ENCODE measurements at regions not wholly inside any gene's neighbourhood (a gene's known extent, or its start where the extent isn't known, plus 50 kb on each side); places are given as distances from the start of the nearest gene placed in this dataset.

GRCh38 chr5:39794513-39795210 is 369.9 kb upstream of the DAB2 start:
- POLR2A ChIA-PET (ENCODE audit: low non-redundant PET) = no interaction called here
- DNase-seq (ENCODE audit: low spot score) = no peak
- no peak overlapping the region for H3K27ac ChIP-seq
- TF ChIP-seq, protein P1, sequence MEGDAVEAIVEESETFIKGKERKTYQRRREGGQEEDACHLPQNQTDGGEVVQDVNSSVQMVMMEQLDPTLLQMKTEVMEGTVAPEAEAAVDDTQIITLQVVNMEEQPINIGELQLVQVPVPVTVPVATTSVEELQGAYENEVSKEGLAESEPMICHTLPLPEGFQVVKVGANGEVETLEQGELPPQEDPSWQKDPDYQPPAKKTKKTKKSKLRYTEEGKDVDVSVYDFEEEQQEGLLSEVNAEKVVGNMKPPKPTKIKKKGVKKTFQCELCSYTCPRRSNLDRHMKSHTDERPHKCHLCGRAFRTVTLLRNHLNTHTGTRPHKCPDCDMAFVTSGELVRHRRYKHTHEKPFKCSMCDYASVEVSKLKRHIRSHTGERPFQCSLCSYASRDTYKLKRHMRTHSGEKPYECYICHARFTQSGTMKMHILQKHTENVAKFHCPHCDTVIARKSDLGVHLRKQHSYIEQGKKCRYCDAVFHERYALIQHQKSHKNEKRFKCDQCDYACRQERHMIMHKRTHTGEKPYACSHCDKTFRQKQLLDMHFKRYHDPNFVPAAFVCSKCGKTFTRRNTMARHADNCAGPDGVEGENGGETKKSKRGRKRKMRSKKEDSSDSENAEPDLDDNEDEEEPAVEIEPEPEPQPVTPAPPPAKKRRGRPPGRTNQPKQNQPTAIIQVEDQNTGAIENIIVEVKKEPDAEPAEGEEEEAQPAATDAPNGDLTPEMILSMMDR (conservative IDR thresholded peaks at IDR 0.05; ENCODE audit: low read depth) = no peak
- CTCF ChIA-PET = no interaction called here

DNA sequence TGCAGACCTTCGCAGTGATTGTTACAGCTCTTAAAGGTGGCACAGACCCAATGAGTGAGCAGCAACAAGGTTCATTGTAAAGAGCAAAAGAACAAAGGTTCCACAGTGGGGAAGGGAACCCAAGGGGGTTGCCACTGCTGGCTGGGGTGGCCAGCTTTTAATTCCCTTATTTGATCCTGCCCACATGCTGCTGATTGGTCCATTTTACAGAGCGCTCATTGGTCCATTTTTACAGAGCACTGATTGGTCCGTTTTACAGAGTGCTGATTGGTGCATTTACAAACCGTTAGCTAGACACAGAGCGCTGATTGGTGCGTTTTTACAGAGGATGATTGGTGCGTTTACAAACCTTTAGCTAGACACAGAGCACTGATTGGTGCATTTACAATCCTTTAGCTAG is 360.6 kb upstream of the DAB2 start:
- CTCF ChIA-PET = no interaction called here
- no peak overlapping the region for H3K27ac ChIP-seq
- TF ChIP-seq, protein P1 (conservative IDR thresholded peaks at IDR 0.05; ENCODE audit: low read depth) = no peak
- no peak for DNase-seq (ENCODE audit: low spot score)
- POLR2A ChIA-PET (ENCODE audit: low non-redundant PET) = no interaction called here

DNA sequence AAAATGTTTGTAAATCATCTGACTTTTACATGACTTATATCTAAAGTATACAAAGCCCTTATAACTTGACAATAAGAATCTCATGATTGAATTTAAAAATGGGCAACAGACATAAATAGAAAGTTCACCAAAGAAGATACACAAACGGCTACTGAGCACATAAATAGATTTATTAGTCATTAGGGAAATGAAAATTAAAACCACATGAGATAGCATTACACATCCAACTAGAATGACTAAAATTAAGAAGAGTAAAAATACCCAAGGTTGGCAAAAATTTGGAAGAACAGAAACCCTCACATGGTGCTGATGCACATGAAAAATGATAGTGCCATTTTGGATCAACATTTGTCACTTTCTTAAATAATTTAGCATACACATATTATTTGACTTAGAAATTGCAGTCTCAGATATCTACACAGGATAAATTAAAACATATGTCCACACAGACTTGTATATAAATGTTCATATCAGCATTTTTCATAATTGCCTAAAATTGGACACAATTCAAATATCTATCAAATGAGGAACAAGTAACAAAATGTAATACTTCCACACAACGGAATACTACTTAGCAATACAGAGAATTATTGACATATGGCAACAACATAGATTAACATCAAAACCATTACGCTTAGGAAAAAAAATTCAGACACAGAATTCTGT is 359.1 kb upstream of the DAB2 start:
- no peak for DNase-seq (ENCODE audit: low spot score)
- CTCF ChIA-PET = no interaction called here
- H3K27ac ChIP-seq = no peak overlapping the region
- TF ChIP-seq, protein P1 (conservative IDR thresholded peaks at IDR 0.05; ENCODE audit: low read depth) = no peak
- POLR2A ChIA-PET (ENCODE audit: low non-redundant PET) = no interaction called here

GRCh38 chr5:39780347-39780746 is 355.6 kb upstream of the DAB2 start:
- POLR2A ChIA-PET (ENCODE audit: low non-redundant PET) = no interaction called here
- no peak for DNase-seq (ENCODE audit: low spot score)
- TF ChIP-seq, protein P1 (conservative IDR thresholded peaks at IDR 0.05; ENCODE audit: low read depth) = no peak
- CTCF ChIA-PET = no interaction called here
- H3K27ac ChIP-seq = no peak overlapping the region

DNA sequence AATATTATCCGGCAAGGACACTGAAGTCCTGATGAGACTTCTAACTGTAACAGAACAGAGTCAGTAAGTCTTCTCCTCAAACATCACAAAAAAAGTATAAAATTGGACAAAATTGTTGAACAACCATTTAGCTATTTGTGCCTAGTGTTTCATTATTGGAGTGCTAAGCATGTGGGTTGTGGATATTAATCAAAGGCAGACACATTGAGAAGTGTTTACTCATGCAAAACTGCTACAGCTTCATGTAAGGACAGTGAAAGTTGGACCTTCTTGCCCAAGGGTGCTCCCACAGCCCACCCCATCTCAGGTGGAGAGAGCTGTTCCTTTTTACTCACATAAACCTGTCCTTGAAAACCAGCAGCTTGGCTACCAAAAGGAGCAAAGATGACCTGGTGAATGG is 355.1 kb upstream of the DAB2 start:
- ChIA-PET POLR2A (ENCODE audit: low non-redundant PET) (no interaction called here), CTCF (interaction anchor here (0.7 kb wide), 1 partner anchor 274 kb away, joined by 3 read pairs; no protein-coding TSS in a partner anchor)
- H3K27ac ChIP-seq = no peak overlapping the region
- DNase-seq (ENCODE audit: low spot score) = no peak
- TF ChIP-seq, protein P1 (conservative IDR thresholded peaks at IDR 0.05; ENCODE audit: low read depth) = no peak

- H3K27ac ChIP-seq = no peak overlapping the region
- ChIA-PET POLR2A (ENCODE audit: low non-redundant PET) (no interaction called here), CTCF (interaction anchor here (0.9 kb wide), 1 partner anchor 11 kb away, joined by 5 read pairs; no protein-coding TSS in a partner anchor)
- TF ChIP-seq, protein P1 (conservative IDR thresholded peaks at IDR 0.05; ENCODE audit: low read depth) = no peak
- DNase-seq (ENCODE audit: low spot score) = no peak
Measured at GRCh38 chr5:39775797-39776365, 351.1 kb upstream of the DAB2 start.
